Esophagus squamous epithelium (tissue), 4 donors: ENCODE measurements at regions not wholly inside any gene's neighbourhood (a gene's known extent, or its start where the extent isn't known, plus 50 kb on each side); places are given as distances from the start of the nearest gene placed in this dataset.

Experiments
- CTCF ChIP-seq, 6 experiments: fragments of 450-650 bp in 4 of 6; fragments of 200-600 bp in 2 of 6; sonication (generic) in 2 of 6; IDR thresholded peaks; one replicate each; pipeline ENCODE4 v1.5.1; 2016 to 2019; ENCODE audit warnings: antibody characterized with exemption in 6 of 6, mild to moderate bottlenecking in 4 of 6, moderate library complexity in 4 of 6
- POLR2A ChIP-seq, 4 donors: fragments of 450-650 bp; IDR thresholded peaks; one replicate each; pipeline ENCODE4 v1.6.1; 2017; ENCODE audit warnings: antibody characterized with exemption in 4 of 4, mild to moderate bottlenecking in 4 of 4, moderate library complexity in 3 of 4

- TF ChIP-seq POLR2A (IDR thresholded peaks at IDR 0.05) (no peak), CTCF (IDR thresholded peaks at IDR 0.05) (no peak)
Measured at GRCh38 chrX:27381419-27381818, 81.7 kb downstream of the PPP4R3C start.
